ENCODE measurements at regions not wholly inside any gene's neighbourhood (a gene's known extent, or its start where the extent isn't known, plus 50 kb on each side); places are given as distances from the start of the nearest gene placed in this dataset.

- H4K5ac ChIP-seq (ENCODE audit: insufficient read length, low read depth, low read length): no peak overlapping the region
- H3K4me2 ChIP-seq (ENCODE audit: insufficient read depth, insufficient read length, low read length): no peak overlapping the region
- H3K27me3 ChIP-seq (ENCODE audit: insufficient read depth, low read length): no peaks in the 10 kb centered on the region
- H2BK120ac ChIP-seq (ENCODE audit: low read depth, low read length, poor library complexity, severe bottlenecking): no peak overlapping the region
- no peaks in the 10 kb centered on the region for H3K9me3 ChIP-seq (ENCODE audit: control insufficient read depth, low read depth, low read length)
- no peak overlapping the region for H3K14ac ChIP-seq (ENCODE audit: insufficient read depth, low read length)
- no peak overlapping the region for H3K9ac ChIP-seq (ENCODE audit: extremely low read depth, insufficient read length, low read length)
- H2BK15ac ChIP-seq (ENCODE audit: low read depth, low read length): no peak overlapping the region
- no peak overlapping the region for H2AFZ ChIP-seq (ENCODE audit: low read length)
- no peak overlapping the region for H2BK20ac ChIP-seq (ENCODE audit: low read depth, low read length, poor library complexity, severe bottlenecking)
- H2BK12ac ChIP-seq (ENCODE audit: insufficient read length, low read depth, low read length): no peak overlapping the region
- no peak overlapping the region for H2AK5ac ChIP-seq (ENCODE audit: insufficient read length, low read length)
- Mint-ChIP-seq H3K36me3 (ENCODE audit: insufficient read depth in 1 of 3, low read depth in 3 of 3) (no peaks in the 10 kb centered on the region), H3K9me3 (no peaks in the 10 kb centered on the region; a peak in 1 of 5 replicates), H3K4me3 (no peak overlapping the region), H3K4me1 (no peaks in the 10 kb centered on the region), H3K27ac (no peak overlapping the region), H3K27me3 (ENCODE audit: low read depth) (no peaks in the 10 kb centered on the region)
- H3K56ac ChIP-seq (ENCODE audit: insufficient read length, low read depth, low read length): no peak overlapping the region
- no peaks in the 10 kb centered on the region for H3K79me1 ChIP-seq (ENCODE audit: insufficient read depth, low read depth, low read length, poor library complexity, severe bottlenecking)
- TF ChIP-seq CTCF (conservative IDR thresholded peaks at IDR 0.05): no peak
- no peak overlapping the region for H4K8ac ChIP-seq (replicated peaks; ENCODE audit: insufficient read length, low read depth, low read length)
- H4K91ac ChIP-seq (ENCODE audit: insufficient read length, low read depth, low read length): no peak overlapping the region
- H3K4me1 ChIP-seq (ENCODE audit: insufficient read depth, low read length): no peaks in the 10 kb centered on the region
- no peak overlapping the region for H3K27ac ChIP-seq (ENCODE audit: insufficient read length, low read depth, low read length)
- no peak overlapping the region for H3T11ph ChIP-seq (ENCODE audit: low read length)
- DNase-seq: no peak
- no peak overlapping the region for H3K23ac ChIP-seq (ENCODE audit: insufficient read length, low read depth, low read length)
- no peak overlapping the region for H3K4ac ChIP-seq (ENCODE audit: low read depth, low read length)
- no peaks in the 10 kb centered on the region for H3K23me2 ChIP-seq (ENCODE audit: insufficient read length, low read depth, low read length, poor library complexity, severe bottlenecking)
- WGBS (ENCODE audit: extremely low coverage, insufficient read length, low lambda C conversion rate): no CpG with 5 or more reads among the region's 1 CpG
- no peak overlapping the region for H3K18ac ChIP-seq (ENCODE audit: insufficient read length, low read depth, low read length)
- no peak overlapping the region for H2BK5ac ChIP-seq (ENCODE audit: insufficient read length, low read length)
- no peaks in the 10 kb centered on the region for H4K20me1 ChIP-seq (ENCODE audit: control insufficient read depth, insufficient read depth, insufficient read length)
- H3K79me2 ChIP-seq (ENCODE audit: insufficient read depth, low read length): no peaks in the 10 kb centered on the region
These were observed 800.8 kb downstream of the CDH11 start for GRCh38 chr16:64321066-64321465.

Data from H9 (cell line).